HG03097 (cell line): ENCODE measurements at regions not wholly inside any gene's neighbourhood (a gene's known extent, or its start where the extent isn't known, plus 50 kb on each side); places are given as distances from the start of the nearest gene placed in this dataset.

Experiments used
- ATAC-seq: cut with Tn5 transposase; IDR thresholded peaks from one replicate; pipeline ENCODE4 v1.9.1; 2021; ENCODE audit not compliant: unreplicated experiment, low FRiP score

DNA sequence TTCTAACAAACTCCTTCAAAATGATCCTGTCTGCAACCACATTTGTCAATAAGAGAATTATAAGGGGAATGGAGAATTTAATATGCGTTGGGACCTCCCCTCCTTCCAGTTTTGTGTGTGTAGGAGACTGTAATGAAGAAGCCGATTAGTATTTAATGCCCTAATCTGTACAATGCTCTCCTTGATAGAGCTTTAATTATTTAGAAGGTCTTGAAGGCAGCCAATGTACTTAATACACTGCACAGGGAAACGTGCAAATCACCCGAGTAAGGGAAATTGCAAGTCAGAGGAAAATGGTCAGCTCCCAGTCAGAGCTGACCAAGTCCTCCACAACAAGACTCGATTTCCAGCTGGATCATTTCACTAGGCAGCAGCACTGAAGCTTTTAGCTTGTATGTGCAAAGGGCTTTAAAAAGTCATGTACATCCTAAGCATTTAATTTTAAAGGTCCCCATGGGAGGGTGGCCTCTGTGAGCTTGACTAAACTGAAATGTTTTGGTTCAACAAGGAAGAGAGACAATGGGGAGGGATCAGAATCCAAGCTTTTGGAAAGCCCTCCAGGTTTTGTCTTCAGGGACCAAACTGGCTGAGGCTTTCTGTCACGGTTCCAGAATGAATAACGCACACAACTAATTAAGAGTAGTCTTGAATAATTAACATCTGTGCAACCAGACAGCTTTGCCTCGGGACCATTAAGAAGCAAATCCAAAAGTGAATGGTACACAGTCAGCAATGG lies 159.8 kb upstream of the MITF start:
- no peak for ATAC-seq

DNA sequence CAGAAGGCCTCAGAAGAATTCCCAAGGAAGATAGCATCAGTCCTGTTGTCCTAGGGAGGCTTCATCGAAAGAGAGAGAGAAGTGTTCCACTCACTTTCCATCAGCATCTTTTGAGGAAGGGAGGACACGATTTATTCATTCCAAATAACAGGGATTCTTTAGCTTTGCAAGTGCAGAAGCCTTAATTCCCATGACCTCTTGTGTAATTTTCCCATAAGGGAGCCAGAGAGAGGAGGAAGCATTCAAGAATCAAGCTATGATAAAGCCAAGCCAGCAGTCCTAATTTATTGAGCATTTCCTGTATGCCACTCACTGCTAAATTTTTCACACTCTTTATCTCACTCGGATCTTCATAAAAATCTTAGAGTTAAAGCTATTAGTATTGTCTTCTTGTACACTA lies 169.7 kb upstream of the MITF start:
- ATAC-seq, result no peak

DNA sequence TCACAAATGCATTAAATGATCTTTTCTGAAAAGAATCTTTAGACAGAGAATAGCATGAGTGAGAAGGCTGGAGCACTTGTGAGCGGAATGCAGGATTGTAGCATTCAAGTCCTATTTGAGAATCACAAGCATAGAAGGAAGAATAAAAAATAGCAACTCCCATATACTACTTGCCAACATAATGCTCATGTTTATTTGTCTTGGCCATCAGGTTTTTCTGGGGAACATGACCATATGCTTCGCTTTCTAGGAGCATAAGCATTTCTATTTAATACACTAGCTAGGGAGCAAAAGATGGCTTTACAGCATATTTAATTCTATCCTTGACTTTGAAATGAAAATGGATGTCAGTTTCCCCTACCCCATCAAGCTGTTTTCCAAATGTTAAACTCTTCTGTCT lies 170.3 kb upstream of the MITF start:
- ATAC-seq, result no peak

DNA sequence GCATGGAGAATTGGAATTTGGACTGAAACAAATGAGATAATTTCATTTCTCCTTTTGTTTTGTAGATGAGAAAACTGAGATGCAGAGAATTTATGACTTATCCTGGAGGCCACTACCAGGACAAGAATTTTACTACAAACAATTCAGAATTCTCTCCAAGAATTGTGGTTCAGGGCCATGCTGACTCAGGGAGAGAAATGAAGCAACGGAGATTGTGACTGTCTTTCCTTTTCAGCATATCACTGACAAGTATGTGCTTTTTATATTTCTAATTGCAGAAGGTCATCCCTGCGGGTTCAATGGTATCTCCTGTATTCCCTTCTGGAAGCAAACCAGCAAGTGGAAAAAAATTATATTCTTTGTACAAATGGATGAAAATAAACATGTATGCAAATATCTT lies 170.8 kb upstream of the MITF start:
- no peak for ATAC-seq

DNA sequence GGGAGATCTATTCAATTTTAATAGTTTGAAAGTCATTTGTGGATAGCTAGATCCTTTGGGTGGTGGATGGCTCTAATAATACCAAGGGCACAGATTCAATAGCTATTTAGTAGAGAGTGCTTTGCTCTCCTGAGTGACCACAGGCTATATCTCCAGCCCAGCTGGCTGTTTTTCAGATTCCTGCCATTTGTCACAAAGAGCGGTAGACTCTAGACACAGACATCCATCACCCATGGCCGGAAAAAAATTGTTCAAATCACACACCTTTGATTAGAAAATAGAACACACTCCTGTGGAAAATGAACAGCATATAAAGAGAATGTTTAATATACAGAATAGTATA lies 171.6 kb upstream of the MITF start:
- ATAC-seq, result no peak

DNA sequence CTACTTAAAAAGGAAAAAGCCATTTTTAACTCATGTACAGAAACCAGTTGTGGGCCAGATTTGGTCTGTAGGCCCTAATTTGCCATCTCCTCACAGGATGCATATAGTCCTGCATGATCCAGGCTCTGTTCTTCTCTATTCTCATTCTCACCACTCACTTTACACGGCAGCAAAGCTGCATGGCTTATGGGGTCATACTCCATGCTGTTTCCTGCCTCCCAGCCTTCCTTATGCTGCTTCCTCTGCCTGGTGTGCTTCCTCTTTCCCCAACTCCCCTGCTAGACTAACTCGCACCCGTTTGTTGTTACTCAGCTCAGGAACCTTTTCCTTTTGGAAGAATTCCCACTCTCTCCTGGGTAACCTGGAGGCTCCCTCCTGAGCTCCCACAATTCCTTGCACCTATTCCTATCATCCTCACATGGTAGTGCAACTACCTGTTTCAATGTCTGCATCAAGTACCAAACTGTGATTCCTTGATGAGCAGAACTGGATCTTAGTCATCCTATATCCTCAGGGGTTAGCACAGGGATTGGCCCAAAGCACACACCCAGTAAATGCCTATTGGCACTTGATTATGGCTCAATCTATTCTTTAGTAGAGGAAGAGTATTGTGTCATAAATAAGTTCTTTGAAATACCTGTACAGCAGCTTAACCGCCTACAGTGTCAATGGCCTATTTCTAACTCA lies 172.1 kb upstream of the MITF start:
- ATAC-seq, result no peak

DNA sequence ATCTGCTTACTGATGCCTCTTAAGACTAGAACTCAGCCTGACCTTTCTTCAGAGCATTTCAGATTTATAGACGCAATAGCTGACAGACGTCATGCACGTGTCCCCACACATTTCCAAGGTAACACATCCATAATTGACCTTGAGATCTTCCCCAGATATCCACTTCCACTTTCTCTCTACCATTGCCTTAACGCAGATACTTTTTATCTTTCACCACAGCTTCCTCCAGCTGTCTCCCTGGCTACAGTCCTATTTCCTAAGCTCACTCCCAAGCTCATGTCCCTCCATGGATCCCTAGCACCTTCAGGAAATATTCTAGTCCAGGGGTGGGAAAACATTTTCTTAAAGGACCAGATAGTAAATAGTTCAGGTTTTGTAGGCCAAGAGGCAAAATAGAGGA lies 173.0 kb upstream of the MITF start:
- no peak for ATAC-seq

DNA sequence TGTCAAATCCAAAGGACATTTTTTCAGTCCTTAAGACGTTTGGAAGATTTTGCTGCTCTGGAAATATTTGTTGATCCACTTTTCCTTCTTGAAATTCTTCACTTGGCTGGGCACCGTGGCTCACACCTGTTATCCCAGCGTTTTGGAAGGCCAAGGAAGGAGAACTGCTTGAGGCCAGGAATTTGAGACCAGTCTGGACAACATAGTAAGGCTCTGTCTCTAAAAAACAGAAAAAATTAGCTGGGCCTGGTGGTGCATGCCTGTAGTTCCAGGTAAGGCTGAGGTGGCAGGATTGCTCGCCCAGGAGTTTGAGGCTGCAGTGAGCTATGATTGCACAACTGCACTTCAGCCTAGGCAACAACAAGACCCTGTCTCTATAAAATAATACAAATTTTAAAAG lies 173.9 kb upstream of the MITF start:
- ATAC-seq, result no peak

DNA sequence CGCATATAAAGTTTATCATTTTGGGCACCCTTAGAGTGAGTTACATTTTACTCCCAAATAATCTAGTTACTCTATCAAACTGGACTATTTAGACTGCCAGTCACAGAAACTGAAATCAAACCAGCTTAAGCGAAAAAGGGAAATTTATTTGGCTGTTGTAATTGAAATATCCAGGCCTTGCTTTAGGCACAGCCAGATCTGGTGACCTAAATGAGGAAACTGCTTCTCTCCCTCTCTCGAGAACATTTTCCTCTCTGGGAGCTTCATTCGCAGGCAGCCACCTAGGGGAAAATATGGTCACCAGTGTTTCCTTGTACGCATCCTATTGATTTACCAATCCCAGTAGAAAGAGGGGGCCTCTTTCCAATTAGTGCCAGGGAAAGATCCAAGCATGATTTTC lies 175.3 kb upstream of the MITF start:
- no peak for ATAC-seq

DNA sequence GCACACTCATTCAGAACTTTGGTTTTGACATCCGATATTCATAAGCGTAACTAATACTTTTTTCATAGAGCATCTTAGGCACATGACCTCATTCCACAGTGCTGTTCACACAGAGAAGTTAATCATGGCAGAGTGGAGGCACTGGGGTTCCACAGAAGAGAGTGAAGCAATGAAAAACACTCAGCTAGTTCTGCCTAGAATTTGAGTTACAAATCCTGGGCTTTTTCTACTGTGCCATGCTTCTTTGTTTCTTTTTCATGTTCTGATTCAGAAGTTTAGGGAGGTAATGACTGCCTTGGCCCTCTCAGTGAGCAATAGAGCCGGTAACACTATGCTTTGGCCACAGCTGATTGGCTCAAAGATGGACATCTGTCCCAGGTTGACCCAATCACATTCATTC lies 176.1 kb upstream of the MITF start:
- ATAC-seq, result no peak

DNA sequence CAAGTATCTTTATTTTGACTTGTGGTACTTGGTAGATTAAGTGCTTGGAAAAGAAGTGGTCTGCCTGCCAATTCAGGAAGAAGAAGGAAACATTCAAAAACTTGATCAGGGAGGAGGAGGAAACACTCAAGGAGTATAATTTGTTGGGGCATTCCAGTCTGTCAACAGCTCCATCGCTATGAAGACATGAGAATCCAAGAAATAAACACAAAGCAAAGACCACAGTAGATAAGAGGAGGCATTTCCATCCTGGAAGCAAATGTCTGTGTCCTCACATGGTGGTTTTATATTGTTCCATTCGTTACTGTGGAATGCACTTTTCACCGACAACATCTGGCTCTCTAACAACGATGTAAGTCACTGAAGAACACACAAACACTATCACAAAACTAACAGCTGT lies 176.1 kb upstream of the FRMD4B start:
- no peak for ATAC-seq

DNA sequence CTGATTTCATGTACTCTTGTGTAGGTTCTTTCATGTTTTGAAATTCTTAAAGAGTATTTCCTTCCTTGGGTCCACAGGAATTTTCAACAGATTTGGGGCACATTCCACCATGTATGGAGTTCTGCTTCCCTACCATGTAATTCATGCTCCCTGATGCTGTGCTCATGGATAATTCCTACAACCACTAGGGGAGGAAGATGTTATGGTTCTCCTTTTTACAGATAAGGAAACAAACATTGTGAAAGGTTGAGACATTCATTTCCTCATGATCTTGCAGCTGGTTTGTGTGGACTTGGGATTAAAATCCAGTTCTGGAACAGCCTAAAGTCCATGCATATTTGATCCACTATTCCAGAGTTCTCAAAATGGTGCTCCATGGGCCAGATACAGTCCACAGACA lies 174.9 kb upstream of the FRMD4B start:
- no peak for ATAC-seq

DNA sequence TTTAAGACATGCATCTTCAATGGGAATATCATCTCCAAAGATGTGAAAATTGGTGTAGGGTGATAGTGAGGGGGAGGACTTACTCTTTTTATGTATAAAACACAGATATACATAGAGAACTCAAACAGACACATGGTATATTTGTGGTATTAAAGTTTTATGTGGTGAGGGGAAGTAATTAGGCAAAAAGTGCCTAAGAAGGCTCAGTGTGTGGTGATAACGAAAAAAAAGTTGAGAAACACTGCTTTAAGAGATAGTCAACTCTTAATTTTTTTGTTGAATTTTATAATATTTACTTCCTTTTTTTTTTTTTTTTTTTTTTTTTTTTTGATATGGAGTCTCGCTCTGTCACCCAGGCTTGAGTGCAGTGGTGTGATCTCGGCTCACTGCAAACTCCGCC lies 174.2 kb upstream of the FRMD4B start:
- ATAC-seq, result no peak

DNA sequence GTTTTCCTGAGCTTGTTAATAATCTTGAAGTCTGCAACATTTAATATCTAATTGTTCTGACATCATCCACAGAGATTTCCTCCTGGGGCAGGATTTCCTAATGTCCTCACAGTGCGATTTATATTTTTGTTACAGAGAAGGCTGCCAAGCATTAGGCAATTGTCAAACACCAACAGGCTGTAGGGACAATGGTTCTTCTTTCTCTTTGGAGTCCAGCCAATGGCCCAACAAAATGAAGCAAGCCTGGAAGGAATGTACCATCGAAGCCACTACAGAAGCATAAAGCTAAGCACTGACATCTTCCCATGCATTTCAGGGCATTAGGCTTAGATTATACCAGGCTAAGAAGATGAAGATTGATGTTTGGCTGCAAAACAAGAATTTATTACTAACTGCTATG lies 173.0 kb upstream of the FRMD4B start:
- no peak for ATAC-seq

DNA sequence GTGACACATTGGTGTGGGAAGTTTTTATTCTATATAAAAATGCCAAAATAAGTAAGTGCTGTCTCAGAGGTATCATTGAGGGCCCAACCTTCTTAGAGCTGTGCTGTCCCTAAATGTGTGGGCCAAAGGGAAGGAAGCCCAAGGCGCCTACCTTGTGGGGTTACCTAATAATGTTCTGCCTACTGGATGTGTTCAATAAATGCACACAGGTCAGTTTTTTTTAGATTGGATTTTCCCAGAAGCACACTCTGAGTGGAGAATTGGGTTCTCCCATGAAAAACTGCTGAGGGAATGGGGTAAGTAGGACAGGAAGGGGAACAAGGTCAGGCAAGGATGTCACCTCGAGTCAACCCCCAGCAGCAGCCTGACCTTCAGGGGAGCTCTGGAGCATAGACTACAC lies 168.7 kb upstream of the FRMD4B start:
- ATAC-seq, result no peak

DNA sequence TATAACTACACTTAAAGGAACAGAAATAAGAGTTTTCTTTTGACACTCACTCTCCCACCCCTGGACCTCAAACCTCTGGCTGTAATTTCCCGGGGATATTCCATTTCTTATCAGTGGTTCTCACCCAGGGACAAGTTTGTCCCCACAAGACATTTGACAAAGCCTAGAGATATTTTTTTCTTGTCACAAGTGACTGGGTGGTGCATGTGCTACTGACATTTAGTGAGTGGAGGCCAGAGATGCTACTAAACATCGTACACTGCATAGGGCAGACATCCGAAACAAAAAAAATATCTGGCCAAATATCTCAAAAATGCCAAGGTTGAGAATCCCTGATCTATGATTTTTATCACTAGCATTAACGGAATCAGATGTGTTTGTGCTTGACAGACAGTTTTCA lies 168.0 kb upstream of the FRMD4B start:
- ATAC-seq, result no peak

DNA sequence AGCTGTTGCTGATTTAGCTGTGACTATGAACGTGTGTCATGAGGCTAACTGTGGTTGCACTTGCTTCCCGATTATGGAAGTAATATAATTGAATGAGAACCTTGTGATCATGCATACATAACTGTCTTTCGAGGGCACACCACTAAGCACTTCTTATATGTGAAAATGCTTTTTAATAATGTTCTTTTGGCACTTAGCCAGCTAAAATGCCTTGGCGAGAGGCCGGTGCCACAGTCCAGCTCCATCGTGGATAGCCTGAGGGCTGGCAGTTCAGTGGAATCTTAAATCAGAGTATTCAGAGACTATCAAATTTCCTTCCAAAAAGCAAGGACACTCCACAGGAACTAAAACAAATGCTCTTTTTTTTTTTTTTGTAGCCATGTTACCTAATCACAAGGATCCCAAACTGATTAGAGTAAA lies 161.6 kb upstream of the FRMD4B start:
- ATAC-seq, result no peak

DNA sequence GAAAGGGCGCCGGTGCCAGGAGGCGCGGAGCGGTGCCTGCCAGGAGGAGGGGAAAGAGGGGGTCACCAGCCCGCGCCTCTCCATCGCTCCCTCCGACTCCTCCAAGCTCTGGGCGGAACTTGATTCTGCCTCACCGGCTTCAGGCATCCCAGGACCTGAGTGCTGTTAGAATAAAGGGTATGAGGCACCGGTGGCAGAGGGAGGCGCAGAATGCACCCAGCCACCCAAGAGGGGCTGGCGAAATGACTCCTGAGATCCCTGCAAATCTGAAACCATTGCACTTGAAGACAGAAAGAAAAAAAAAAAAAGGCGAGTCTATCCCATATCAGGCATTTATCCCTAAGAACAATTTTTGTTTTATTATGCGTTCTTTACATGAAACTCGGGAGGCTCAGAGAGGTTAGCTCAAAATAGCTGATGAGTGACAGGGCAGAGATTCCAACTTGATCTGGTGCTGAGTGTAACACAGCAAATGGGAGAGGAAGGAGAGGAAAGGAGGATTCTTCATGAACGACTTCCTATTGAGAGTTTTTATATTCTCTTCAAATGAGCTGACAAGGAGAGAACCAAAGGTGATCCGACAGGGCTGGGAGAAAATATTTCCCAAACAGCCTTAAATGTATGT lies 157.0 kb upstream of the FRMD4B start:
- ATAC-seq, result no peak

DNA sequence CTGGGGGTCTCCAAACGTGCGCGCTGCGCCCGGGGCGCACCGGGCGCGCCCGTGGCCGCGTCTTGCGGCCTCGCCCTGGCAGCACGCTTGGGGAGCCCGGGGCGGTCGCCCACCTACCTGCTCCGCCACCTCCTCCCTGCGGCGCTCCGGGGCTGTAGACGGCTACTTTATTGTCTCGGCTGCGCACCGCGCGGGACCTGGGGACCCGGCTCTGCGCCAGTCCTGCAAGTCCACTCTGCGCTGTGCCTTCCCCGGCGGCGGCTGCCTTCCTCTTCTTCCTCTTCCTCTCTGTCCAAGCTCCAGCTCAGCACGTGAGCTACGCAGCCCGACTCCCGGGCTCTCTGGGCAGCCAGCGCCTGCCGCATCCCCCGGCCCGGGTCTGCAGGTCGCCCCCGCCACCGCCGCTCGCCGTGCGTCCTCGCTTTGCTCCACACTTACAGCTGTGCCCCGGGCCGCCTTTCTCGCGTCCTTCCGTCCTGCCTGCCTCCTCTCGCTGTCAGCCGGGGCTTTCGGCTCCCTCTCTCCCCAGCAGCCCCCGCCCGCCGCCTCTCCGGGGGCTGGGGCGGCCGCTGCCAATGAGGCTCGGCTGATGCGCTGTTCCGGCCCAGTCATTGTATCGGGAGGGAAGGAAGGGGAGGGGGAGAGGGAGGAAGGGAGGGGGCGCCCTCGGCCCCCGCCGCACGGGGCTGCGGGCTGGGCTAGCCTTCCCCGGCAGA lies 156.4 kb upstream of the FRMD4B start:
- no peak for ATAC-seq

DNA sequence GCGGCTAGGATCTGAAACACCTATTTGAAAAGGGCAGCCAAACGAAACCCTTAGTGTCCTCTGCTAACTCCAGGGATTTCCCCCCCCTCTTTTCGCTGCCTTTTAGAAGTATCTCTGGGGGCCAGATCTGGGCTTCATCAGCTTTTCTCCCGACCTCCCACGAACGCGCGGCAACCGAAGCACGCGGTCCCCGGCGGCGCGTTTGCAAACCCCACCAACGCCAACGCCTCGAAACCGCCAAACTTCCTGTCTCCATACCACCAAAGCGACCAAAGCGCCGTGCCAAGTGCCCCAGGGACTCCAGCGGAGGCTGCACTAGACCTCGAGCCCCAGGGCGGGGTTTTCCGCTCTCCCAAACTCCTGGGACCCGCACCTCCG lies 155.8 kb upstream of the FRMD4B start:
- no peak for ATAC-seq

DNA sequence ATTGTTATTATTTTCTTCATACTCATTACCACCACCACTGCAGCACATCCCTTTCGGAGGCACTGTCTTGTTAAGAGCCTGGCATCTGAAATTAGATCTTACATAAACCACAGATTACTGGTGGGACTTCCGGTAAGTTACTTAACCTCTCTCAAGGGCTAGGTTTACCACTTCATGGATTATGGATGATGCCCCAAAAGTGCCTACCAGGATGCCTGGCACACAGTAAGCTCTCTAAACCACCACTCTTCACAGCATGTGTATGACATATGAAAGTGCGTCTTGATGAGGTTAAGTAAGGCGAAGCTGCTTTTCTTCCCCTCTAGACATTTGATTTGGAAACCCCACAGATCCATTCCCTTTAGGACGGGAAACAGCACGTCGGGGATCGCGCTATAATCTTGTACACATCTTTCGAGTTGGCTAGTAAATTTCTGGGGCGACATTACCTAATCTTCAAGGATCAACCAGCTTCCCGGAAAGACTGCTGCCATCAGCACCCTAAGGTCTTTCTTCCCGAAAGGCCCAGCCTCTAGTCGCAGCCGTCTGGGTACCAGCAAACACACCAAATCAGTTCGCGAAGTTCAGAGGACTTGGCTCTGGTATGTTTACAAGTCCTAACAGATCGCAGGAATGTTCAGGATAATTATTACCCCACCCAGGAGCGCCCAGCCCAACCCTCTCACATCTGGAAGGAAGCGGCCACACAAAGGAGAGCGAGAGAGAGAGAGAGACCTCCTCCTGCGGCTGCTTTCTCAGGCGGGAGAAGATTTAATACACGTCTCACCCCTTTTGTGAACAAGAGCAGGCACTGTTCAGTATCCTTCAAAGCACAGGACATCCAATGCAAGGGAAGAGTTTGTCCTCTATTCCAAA lies 155.1 kb upstream of the FRMD4B start:
- ATAC-seq, result no peak
